Heart right ventricle (tissue), 16 donors: ENCODE measurements at regions not wholly inside any gene's neighbourhood (a gene's known extent, or its start where the extent isn't known, plus 50 kb on each side); places are given as distances from the start of the nearest gene placed in this dataset.

Source experiments
- ATAC-seq, 8 donors: fragments of 200-7000 bp; cut with Tn5 transposase; one replicate each; pipeline ENCODE4 v1.9.1; 2020; ENCODE audit warnings: mild to moderate bottlenecking in 8 of 8, moderate library complexity in 8 of 8, moderate number of reproducible peaks in 1 of 8
- DNase-seq, 2 donors: peaks; one replicate each; pipeline ENCODE4 v3.0.0-alpha.2; 2020
- H3K27ac ChIP-seq, 10 donors: fragments of 200-600 bp; sonication (generic) in 2 of 10; one replicate each; pipeline versions ENCODE4 v1.5.0 to v1.8.0; 2020 to 2022; ENCODE audit warnings: mild to moderate bottlenecking in 3 of 10
- H3K27me3 ChIP-seq, 7 donors: fragments of 200-600 bp; one replicate each; pipeline ENCODE4 v1.8.0; 2021 to 2022; ENCODE audit warnings: mild to moderate bottlenecking in 2 of 7
- H3K36me3 ChIP-seq, 9 donors: fragments of 200-600 bp; sonication (generic) in 1 of 9; one replicate each; pipeline versions ENCODE4 v1.5.0 to v1.8.0; 2020 to 2022; ENCODE audit warnings: mild to moderate bottlenecking in 2 of 9
- H3K4me1 ChIP-seq, 9 donors: fragments of 200-600 bp; sonication (generic) in 1 of 9; one replicate each; pipeline versions ENCODE4 v1.5.0 to v1.8.0; 2020 to 2022; ENCODE audit warnings: mild to moderate bottlenecking in 4 of 9
- H3K4me3 ChIP-seq, 10 donors: fragments of 200-600 bp; sonication (generic) in 2 of 10; one replicate each; pipeline versions ENCODE4 v1.5.0 to v1.8.0; 2020 to 2022; ENCODE audit warnings: mild to moderate bottlenecking in 7 of 10, moderate library complexity in 2 of 10
- H3K9me3 ChIP-seq, 11 donors: fragments of 200-600 bp in 10 of 11; sonication (generic) in 2 of 11; one replicate each; pipeline versions ENCODE4 v1.5.0 to v1.8.0; 2013 to 2022; ENCODE audit warnings: mild to moderate bottlenecking in 2 of 11, control low read depth in 1 of 11, moderate library complexity in 1 of 11
- WGBS, 2 donors: extraction: QIAGEN DNeasy Blood & Tissue Kit; methylation state at CpG; one replicate each; pipeline ENCODE4 v1.1.7; 2013; ENCODE audit warnings: inconsistent platforms in 1 of 2; 5-methylcytosine and 5-hydroxymethylcytosine counted together
- intact Hi-C, 10 donors: fragments of 100-400 bp; cut with DNase I; formaldehyde crosslinking; loops; one replicate each; pipeline versions ENCODE4 v1.11.1 to v1.14.2; 2022
- TF ChIP-seq, protein P1 (sequence below), 9 donors: fragments of 200-600 bp; sonication (generic) in 2 of 9; IDR thresholded peaks; one replicate each; pipeline versions ENCODE4 v1.5.0 to v1.8.0; 2021 to 2022; ENCODE audit warnings: antibody characterized with exemption in 9 of 9, mild to moderate bottlenecking in 5 of 9, moderate library complexity in 1 of 9
- donor health status: Arrhythmogenic right ventricular cardiomyopathy.
- donor health status: ischemic (EF 13 %, LVEDD 7.1; RV severe dilation, severe dysfunction).
- donor health status: healthy with polysubstance abuse.
- donor health status: DM: no; HTN: yes; CAD: no.
- donor health status: DM: no; HTN: no; CAD: no.
- donor health status: ischemic (EF 25% LVEDD 6.9; RV normal size, moderate dysfunction).
- donor health status: ischemic (EF 25% LVEDD 5.7; RV mildly dilated, moderate dysfunction).
- donor health status: healthy.
- donor health status: DM: yes; HTN: yes; CAD: no.
- donor health status: Ischemic cardiomyopathy.
- donor health status: ischemic (EF 35%, LVEDD 5.7; RV mildly dilated, moderate dysfunction).
- donor health status: nonischemic (EF 11% LVEDD 7.7; RV severe dilation, severe dysfunction).
- donor health status: DM: yes; HTN: yes; CAD: no.
- donor health status: PGD.
- donor health status: ischemic (EF 29% LVEDD 5.4; RV normal size, mild dysfunction).
- donor health status: nonischemic (EF 23%, LVEDD 6.1; RV moderate dilation, normal function).

DNA sequence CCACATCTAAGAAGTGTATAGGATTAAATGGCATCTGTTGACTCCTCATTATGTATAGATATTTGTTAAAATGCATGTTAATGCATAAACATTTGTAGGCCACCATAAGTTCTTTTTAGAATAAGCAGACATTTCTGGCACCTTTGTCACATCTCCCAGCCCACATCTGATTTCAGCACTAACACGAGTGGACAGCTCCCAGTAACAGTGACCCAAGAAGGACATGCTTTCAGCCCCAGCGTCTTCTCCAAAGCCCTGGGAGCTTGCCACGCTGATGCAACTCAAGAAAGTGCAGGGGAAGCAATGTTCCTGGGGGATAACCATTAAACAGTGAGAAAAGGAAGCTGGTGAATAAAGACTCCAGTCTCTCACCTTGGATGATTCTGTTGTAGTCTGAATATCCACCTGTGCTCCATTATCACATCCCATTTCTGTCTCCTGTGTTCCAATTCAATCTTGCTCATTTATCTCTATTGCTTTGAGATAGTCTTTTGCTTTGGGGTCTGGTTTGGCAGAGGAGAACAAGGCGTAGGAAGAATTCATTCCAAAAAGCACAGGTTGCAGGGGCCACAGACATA is 182.6 kb upstream of the THSD7B start:
- intact Hi-C loops, result loop anchor here in 1 of 10 donors (5.0 kb wide), 1 partner anchor 55 kb away; no protein-coding TSS in a partner anchor
- 9 to 10% methylated on average over 4 of the region's 4 CpGs for WGBS, 2 donors
- DNase-seq, result peak; percentile 9 to 21

DNA sequence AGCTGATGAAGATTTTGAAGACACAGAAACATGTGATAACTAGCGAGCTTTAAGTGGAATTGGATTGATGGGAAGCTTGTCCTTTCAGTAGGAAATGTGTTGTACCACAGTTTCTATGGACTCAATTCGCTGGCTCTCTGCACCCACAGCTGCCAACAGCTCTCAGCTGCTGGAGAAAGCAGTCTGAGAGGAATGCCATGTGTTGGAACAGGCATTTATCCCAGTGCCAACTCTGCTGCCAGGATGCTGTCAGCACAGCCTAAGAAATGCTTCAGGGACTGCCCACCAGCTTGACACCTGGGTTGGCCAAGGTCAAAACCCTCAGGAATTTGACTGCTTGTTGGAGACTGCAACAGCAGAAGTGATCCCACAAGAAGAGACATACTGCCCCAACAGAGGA is 193.0 kb upstream of the THSD7B start:
- intact Hi-C loops, result loop anchor here in 1 of 10 donors (2.0 to 10.0 kb wide), 2 partner anchors 34 to 172 kb away; no protein-coding TSS in a partner anchor
- TF ChIP-seq, protein P1, sequence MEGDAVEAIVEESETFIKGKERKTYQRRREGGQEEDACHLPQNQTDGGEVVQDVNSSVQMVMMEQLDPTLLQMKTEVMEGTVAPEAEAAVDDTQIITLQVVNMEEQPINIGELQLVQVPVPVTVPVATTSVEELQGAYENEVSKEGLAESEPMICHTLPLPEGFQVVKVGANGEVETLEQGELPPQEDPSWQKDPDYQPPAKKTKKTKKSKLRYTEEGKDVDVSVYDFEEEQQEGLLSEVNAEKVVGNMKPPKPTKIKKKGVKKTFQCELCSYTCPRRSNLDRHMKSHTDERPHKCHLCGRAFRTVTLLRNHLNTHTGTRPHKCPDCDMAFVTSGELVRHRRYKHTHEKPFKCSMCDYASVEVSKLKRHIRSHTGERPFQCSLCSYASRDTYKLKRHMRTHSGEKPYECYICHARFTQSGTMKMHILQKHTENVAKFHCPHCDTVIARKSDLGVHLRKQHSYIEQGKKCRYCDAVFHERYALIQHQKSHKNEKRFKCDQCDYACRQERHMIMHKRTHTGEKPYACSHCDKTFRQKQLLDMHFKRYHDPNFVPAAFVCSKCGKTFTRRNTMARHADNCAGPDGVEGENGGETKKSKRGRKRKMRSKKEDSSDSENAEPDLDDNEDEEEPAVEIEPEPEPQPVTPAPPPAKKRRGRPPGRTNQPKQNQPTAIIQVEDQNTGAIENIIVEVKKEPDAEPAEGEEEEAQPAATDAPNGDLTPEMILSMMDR (IDR thresholded peaks at IDR 0.05), result no peak
- Histone ChIP-seq H3K27me3 (no peaks in the 10 kb centered on the region), H3K36me3 (no peaks in the 10 kb centered on the region), H3K9me3 (no peaks in the 10 kb centered on the region), H3K4me3 (no peak overlapping the region), H3K27ac (peak overlapping the region in 3 of 10 donors; percentile 9 to 58 (median 35)), H3K4me1 (peaks cover 0 to 12% (median 0%) of the 10 kb centered on the region in 9 donors)
- peak; percentile 93 to 100 (median 98) for ATAC-seq
- 25 to 41% methylated on average over 2 of the region's 2 CpGs for WGBS, 2 donors
- DNase-seq, result peak; percentile 61 to 77

More for the DNA sequence above, 182.6 kb upstream of the THSD7B start:
- TF ChIP-seq, protein P1 (IDR thresholded peaks at IDR 0.05), result no peak
- H3K4me3 ChIP-seq, result no peak overlapping the region
- H3K9me3 ChIP-seq, result peaks cover 0 to 3% (median 0%) of the 10 kb centered on the region in 11 donors
- no peaks in the 10 kb centered on the region for H3K36me3 ChIP-seq
- no peak overlapping the region for H3K27ac ChIP-seq
- no peak for ATAC-seq
- H3K27me3 ChIP-seq, result no peaks in the 10 kb centered on the region
- H3K4me1 ChIP-seq, result no peaks in the 10 kb centered on the region

DNA sequence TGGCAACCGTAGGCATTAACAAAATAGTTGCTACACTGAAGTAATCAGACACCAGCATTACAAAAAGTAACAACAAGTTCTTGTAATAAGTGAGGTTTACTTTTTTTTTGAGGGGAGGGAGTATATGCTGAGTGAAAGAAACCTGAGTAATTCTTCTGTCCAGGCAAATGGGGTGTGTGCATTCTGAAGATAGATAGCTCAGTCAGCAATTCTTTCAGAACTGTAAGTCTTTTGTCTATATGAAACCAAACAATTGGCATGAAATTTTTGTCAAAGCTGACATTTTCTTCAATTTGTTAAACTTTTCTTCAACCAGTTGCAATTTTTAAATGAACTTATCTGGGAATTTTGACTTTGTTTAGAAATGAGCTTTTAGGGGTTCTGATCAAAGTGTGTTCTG is 208.1 kb upstream of the THSD7B start:
- WGBS, 2 donors, result 67 to 77% methylated on average over 1 of the region's 1 CpG
- intact Hi-C loops, result no loop called here
- H3K4me3 ChIP-seq, result no peak overlapping the region

DNA sequence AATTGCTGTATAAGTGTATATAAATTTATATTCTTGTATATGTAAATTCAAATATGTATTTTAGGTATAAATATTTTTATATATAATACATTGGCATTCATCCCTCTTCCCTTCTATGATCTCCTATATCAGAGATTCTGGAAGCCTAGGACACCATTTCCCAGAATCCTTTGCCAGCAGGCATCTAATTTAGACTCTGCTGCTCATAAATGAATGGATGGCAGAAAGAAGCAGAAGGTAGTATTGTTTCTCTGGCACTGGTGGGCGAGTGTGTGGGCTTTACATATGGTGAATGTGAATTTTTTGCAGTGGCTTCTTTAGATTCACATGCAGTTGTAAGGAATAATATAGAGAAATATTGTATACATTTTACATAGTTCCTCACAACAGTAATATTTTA is 215.2 kb upstream of the THSD7B start:
- Histone ChIP-seq H3K27ac (no peak overlapping the region), H3K4me3 (no peak overlapping the region), H3K27me3 (peaks cover 0 to 14% (median 4%) of the 10 kb centered on the region in 7 donors), H3K4me1 (no peaks in the 10 kb centered on the region), H3K36me3 (no peaks in the 10 kb centered on the region), H3K9me3 (no peaks in the 10 kb centered on the region)
- no peak for DNase-seq
- 24 to 40% methylated on average over 1 of the region's 1 CpG for WGBS, 2 donors
- intact Hi-C loops, result no loop called here
- TF ChIP-seq, protein P1 (IDR thresholded peaks at IDR 0.05), result no peak
- no peak for ATAC-seq

More for the DNA sequence above, 208.1 kb upstream of the THSD7B start:
- DNase-seq, result no peak
- ATAC-seq, result no peak
- H3K36me3 ChIP-seq, result no peaks in the 10 kb centered on the region
- no peaks in the 10 kb centered on the region for H3K4me1 ChIP-seq
- TF ChIP-seq, protein P1 (IDR thresholded peaks at IDR 0.05), result no peak
- H3K27me3 ChIP-seq, result peaks cover 0 to 17% (median 4%) of the 10 kb centered on the region in 7 donors
- no peaks in the 10 kb centered on the region for H3K9me3 ChIP-seq
- H3K27ac ChIP-seq, result no peak overlapping the region
